Lower leg skin (tissue), 4 donors: ENCODE measurements at regions not wholly inside any gene's neighbourhood (a gene's known extent, or its start where the extent isn't known, plus 50 kb on each side); places are given as distances from the start of the nearest gene placed in this dataset.

ENCODE experiments used
- DNase-seq, 2 donors: peaks; one replicate each; pipeline ENCODE4 v3.0.0-alpha.2; 2019; ENCODE audit warnings: low spot score in 2 of 2
- H3K4me3 ChIP-seq: fragments of 200-600 bp; sonication (generic); 2 replicates; pipeline ENCODE4 v1.5.1; 2017; ENCODE audit warnings: mild to moderate bottlenecking, low read depth; ENCODE audit not compliant: poor library complexity, severe bottlenecking
- POLR2A ChIP-seq, 2 donors: fragments of 450-650 bp; IDR thresholded peaks; one replicate each; pipeline ENCODE4 v1.6.1; 2016 to 2017; ENCODE audit warnings: antibody characterized with exemption in 2 of 2, mild to moderate bottlenecking in 1 of 2, moderate library complexity in 1 of 2
- WGBS, 2 donors: methylation state at CpG; one replicate each; pipeline ENCODE4 v1.1.5; 2018; 5-methylcytosine and 5-hydroxymethylcytosine counted together
- intact Hi-C: fragments of 100-400 bp; cut with DNase I; formaldehyde crosslinking; loops from one replicate; pipeline ENCODE4 v1.15.0; 2023; ENCODE audit warnings: low total_unique reads
- TF ChIP-seq, protein P1 (sequence below), 3 donors: fragments of 450-650 bp; IDR thresholded peaks; one replicate each; pipeline ENCODE4 v1.5.1; 2016; ENCODE audit warnings: antibody characterized with exemption in 3 of 3, mild to moderate bottlenecking in 3 of 3, moderate library complexity in 2 of 3

DNA sequence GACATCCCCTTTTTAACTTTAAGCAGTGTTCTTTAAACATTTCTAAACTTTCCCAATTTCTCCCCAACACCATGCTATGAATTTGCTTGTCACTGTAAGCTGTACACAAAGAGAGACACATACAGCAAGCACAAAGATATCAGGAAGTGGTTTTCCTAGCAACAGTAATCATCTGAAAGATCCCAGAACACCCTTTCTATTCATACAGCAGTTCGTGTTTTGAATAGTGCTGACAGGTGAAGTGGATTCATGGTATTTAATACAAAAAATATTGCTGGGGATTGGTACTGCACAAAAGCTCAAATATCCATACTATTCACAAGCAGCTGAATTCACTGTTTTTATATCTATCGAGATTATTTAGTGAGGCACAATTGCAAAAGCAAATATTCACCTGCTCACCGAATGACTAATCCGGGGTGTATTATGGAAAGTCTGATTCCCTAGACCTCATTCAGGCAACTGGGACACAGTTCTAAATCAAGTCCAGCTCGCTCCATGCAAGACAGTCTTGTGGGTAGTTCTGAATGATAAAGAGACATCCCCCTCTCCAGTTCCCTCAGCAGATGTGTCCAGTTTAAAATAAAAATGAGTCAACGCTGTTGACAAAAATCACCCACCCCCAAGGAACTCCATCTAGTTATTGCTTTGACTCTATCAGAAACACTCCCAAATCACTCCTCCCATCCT lies 107.1 kb upstream of the TSHZ2 start:
- 67 to 77% methylated on average over 6 of the region's 6 CpGs for WGBS, 2 donors
- TF ChIP-seq POLR2A (IDR thresholded peaks at IDR 0.05): no peak
- TF ChIP-seq, protein P1, sequence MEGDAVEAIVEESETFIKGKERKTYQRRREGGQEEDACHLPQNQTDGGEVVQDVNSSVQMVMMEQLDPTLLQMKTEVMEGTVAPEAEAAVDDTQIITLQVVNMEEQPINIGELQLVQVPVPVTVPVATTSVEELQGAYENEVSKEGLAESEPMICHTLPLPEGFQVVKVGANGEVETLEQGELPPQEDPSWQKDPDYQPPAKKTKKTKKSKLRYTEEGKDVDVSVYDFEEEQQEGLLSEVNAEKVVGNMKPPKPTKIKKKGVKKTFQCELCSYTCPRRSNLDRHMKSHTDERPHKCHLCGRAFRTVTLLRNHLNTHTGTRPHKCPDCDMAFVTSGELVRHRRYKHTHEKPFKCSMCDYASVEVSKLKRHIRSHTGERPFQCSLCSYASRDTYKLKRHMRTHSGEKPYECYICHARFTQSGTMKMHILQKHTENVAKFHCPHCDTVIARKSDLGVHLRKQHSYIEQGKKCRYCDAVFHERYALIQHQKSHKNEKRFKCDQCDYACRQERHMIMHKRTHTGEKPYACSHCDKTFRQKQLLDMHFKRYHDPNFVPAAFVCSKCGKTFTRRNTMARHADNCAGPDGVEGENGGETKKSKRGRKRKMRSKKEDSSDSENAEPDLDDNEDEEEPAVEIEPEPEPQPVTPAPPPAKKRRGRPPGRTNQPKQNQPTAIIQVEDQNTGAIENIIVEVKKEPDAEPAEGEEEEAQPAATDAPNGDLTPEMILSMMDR (IDR thresholded peaks at IDR 0.05): no peak

GRCh38 chr20:52859156-52859876 lies 112.8 kb upstream of the TSHZ2 start:
- TF ChIP-seq, protein P1 (IDR thresholded peaks at IDR 0.05): no peak
- no peak for TF ChIP-seq POLR2A (IDR thresholded peaks at IDR 0.05)
- WGBS, 2 donors: 32 to 38% methylated on average over 8 of the region's 8 CpGs
- intact Hi-C loops: no loop called here
- no peak overlapping the region for H3K4me3 ChIP-seq
- no peak for DNase-seq

More for the DNA sequence above, 107.1 kb upstream of the TSHZ2 start:
- DNase-seq: no peak
- H3K4me3 ChIP-seq: no peak overlapping the region
- intact Hi-C loops: no loop called here

DNA sequence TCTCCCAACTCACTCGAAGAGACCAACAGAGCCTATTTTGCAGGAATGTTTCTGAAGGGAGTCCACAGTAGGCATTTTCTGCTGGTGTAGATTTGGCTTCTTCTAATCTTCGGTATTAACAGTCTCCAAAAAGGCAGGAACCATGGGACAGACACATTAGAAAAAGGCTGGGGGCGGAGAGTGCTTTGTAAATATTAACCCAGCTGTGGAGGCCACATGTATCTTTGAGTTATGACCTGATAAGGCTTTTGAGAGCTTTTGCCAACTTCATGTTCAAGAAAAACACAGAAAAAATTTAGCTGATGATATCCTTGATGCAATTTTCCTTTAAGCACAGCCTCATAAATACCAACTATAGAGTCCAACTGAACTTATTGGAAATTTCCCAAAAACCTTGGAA lies 119.4 kb upstream of the TSHZ2 start:
- no peak for TF ChIP-seq POLR2A (IDR thresholded peaks at IDR 0.05)
- TF ChIP-seq, protein P1 (IDR thresholded peaks at IDR 0.05): no peak
- 80 to 86% methylated on average over 3 of the region's 3 CpGs for WGBS, 2 donors
- intact Hi-C loops: no loop called here

DNA sequence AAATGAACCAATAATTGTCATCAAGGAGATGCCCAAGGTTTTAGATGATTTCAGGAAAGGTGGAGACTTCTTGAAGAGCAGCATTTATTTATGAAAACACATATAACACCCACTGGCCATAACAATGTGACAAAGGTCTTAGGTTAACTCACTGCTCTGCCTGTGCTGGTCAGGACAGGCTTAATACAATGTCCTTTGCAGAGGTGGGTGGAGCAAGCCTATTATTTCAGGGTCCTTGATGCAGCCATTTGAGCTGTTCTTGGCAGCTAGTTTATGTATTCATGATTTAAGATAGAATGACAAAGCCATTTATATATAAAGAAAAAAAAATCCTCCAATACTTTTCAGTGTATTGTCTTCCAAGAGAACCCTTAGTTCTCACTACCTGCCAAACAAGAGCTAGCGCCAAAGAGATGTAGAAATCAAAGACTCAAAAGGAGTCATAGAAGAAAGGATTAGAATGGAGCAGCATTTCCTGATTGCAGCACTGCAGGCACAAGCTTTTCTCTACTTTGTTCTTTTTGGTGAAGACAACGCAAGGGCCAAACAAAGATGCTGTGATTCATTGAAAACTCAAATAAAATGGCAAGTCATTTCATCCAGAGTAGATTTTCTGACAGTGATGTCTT lies 124.3 kb upstream of the TSHZ2 start:
- H3K4me3 ChIP-seq: no peak overlapping the region
- TF ChIP-seq POLR2A (IDR thresholded peaks at IDR 0.05): no peak
- TF ChIP-seq, protein P1 (IDR thresholded peaks at IDR 0.05): no peak
- DNase-seq: no peak
- WGBS, 2 donors: 72 to 82% methylated on average over 2 of the region's 2 CpGs
- intact Hi-C loops: no loop called here

More for the DNA sequence above, 119.4 kb upstream of the TSHZ2 start:
- DNase-seq: no peak
- H3K4me3 ChIP-seq: no peak overlapping the region

- TF ChIP-seq, protein P1 (IDR thresholded peaks at IDR 0.05): no peak
- TF ChIP-seq POLR2A (IDR thresholded peaks at IDR 0.05): no peak
- 52 to 72% methylated on average over 4 of the region's 4 CpGs for WGBS, 2 donors
- DNase-seq: no peak
- H3K4me3 ChIP-seq: no peak overlapping the region
- intact Hi-C loops: no loop called here
These were observed 125.0 kb upstream of the TSHZ2 start for GRCh38 chr20:52847029-52847660.
